Vagina (tissue), 2 donors: ENCODE measurements at regions not wholly inside any gene's neighbourhood (a gene's known extent, or its start where the extent isn't known, plus 50 kb on each side); places are given as distances from the start of the nearest gene placed in this dataset.
A peak's percentile ranks its signal among the peaks of the same experiment; 100 is the strongest.

Experiments used
- DNase-seq, 2 donors: peaks; one replicate each; pipeline ENCODE4 v3.0.0-alpha.2; 2017; ENCODE audit errors: extremely low spot score in 2 of 2
- H3K27ac ChIP-seq: fragments of 200-600 bp; sonication (generic); one replicate; pipeline ENCODE4 v1.5.1; 2019
- H3K27me3 ChIP-seq: fragments of 200-600 bp; sonication (generic); one replicate; pipeline ENCODE4 v1.5.1; 2019
- H3K36me3 ChIP-seq, 2 donors: fragments of 200-600 bp; sonication (generic); one replicate each; pipeline ENCODE4 v1.5.1; 2017 to 2019
- H3K4me1 ChIP-seq: fragments of 200-600 bp; sonication (generic); one replicate; pipeline ENCODE4 v1.5.1; 2019
- H3K4me3 ChIP-seq, 2 donors: fragments of 200-600 bp; sonication (generic); 1 replicate in 1 of 2; 2 replicates in 1 of 2; pipeline ENCODE4 v1.5.1; 2016 to 2019
- H3K9me3 ChIP-seq: fragments of 200-600 bp; sonication (generic); one replicate; pipeline ENCODE4 v1.5.1; 2019
- CTCF ChIP-seq, 3 experiments: fragments of 450-650 bp in 2 of 3; fragments of 200-600 bp in 1 of 3; sonication (generic) in 1 of 3; IDR thresholded peaks; one replicate each; pipeline ENCODE4 v1.5.1; 2017 to 2019; ENCODE audit warnings: antibody characterized with exemption in 3 of 3, mild to moderate bottlenecking in 2 of 3, moderate library complexity in 2 of 3
- POLR2A ChIP-seq, 2 donors: fragments of 450-650 bp; IDR thresholded peaks; one replicate each; pipeline ENCODE4 v1.6.1; 2017; ENCODE audit warnings: antibody characterized with exemption in 2 of 2, mild to moderate bottlenecking in 2 of 2, moderate library complexity in 2 of 2
- POLR2AphosphoS5 ChIP-seq, 2 donors: sonication (generic); formaldehyde crosslinking; IDR thresholded peaks; one replicate each; pipeline ENCODE4 v1.9.0; 2017; ENCODE audit warnings: antibody characterized with exemption in 2 of 2, mild to moderate bottlenecking in 2 of 2, low read depth in 1 of 2; ENCODE audit not compliant: insufficient read depth in 1 of 2
- intact Hi-C: fragments of 100-400 bp; cut with DNase I; formaldehyde crosslinking; loops from one replicate; pipeline ENCODE4 v1.15.1; 2023

GRCh38 chr2:129008055-129008880, 689.6 kb upstream of the HS6ST1 start:
- Histone ChIP-seq H3K27me3 (no peaks in the 10 kb centered on the region), H3K36me3 (no peaks in the 10 kb centered on the region), H3K4me3 (no peak overlapping the region), H3K4me1 (no peaks in the 10 kb centered on the region), H3K27ac (no peak overlapping the region), H3K9me3 (no peaks in the 10 kb centered on the region)
- intact Hi-C loops: no loop called here
- DNase-seq: peak; percentile 34 to 91
- TF ChIP-seq CTCF (IDR thresholded peaks at IDR 0.05): no peak
- no peak for TF ChIP-seq POLR2AphosphoS5 (IDR thresholded peaks at IDR 0.05; ENCODE audit: insufficient read depth in 1 of 2, low read depth in 1 of 2)
- no peak for TF ChIP-seq POLR2A (IDR thresholded peaks at IDR 0.05)

- no peaks in the 10 kb centered on the region for H3K4me1 ChIP-seq
- DNase-seq: peak in 1 of 2 donors; percentile 81
- no peaks in the 10 kb centered on the region for H3K36me3 ChIP-seq
- intact Hi-C loops: no loop called here
- H3K27ac ChIP-seq: no peak overlapping the region
- no peaks in the 10 kb centered on the region for H3K27me3 ChIP-seq
- TF ChIP-seq CTCF (IDR thresholded peaks at IDR 0.05): no peak
- no peak overlapping the region for H3K4me3 ChIP-seq
- no peaks in the 10 kb centered on the region for H3K9me3 ChIP-seq
Observed at GRCh38 chr2:129008881-129009554, 690.4 kb upstream of the HS6ST1 start.

- H3K27ac ChIP-seq: no peak overlapping the region
- TF ChIP-seq POLR2AphosphoS5 (IDR thresholded peaks at IDR 0.05; ENCODE audit: insufficient read depth in 1 of 2, low read depth in 1 of 2) (no peak), CTCF (IDR thresholded peaks at IDR 0.05) (no peak), POLR2A (IDR thresholded peaks at IDR 0.05) (no peak)
- no peaks in the 10 kb centered on the region for H3K27me3 ChIP-seq
- intact Hi-C loops: no loop called here
- no peaks in the 10 kb centered on the region for H3K36me3 ChIP-seq
- H3K4me3 ChIP-seq: no peak overlapping the region
- DNase-seq: peak in 1 of 2 donors; percentile 77
- no peaks in the 10 kb centered on the region for H3K4me1 ChIP-seq
- H3K9me3 ChIP-seq: no peaks in the 10 kb centered on the region
Observed at GRCh38 chr2:129009555-129010146, 691.0 kb upstream of the HS6ST1 start.

GRCh38 chr2:129010262-129010661, 691.6 kb upstream of the HS6ST1 start:
- Histone ChIP-seq H3K4me1 (no peaks in the 10 kb centered on the region), H3K9me3 (no peaks in the 10 kb centered on the region), H3K4me3 (no peak overlapping the region), H3K27me3 (no peaks in the 10 kb centered on the region), H3K27ac (no peak overlapping the region), H3K36me3 (no peaks in the 10 kb centered on the region)
- intact Hi-C loops: no loop called here
- TF ChIP-seq POLR2AphosphoS5 (IDR thresholded peaks at IDR 0.05; ENCODE audit: insufficient read depth in 1 of 2, low read depth in 1 of 2) (no peak), POLR2A (IDR thresholded peaks at IDR 0.05) (no peak), CTCF (IDR thresholded peaks at IDR 0.05) (no peak)
- peak in 1 of 2 donors; percentile 52 for DNase-seq
